ENCODE measurements at regions not wholly inside any gene's neighbourhood (a gene's known extent, or its start where the extent isn't known, plus 50 kb on each side); places are given as distances from the start of the nearest gene placed in this dataset.

DNA sequence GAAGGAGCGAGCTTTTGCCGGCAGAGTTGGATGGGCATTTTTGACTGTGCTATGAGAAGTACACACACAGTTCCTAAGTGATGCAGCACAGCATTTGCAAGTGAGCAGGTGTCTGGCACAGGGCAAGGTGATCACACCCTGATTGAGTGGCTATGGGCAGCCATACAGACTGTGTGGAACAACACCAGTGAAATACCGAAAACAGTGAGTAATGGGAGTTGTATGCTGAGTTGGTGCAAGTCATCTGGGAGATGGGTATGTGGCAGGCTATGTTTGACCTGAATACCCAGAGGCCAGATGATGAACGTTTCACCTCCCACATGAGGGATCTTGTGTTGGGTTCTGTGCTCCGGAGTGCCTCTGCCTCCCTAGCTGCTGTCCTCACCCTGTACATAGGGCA is 53.5 kb upstream of the TIPARP start:
- no peak for DNase-seq

DNA sequence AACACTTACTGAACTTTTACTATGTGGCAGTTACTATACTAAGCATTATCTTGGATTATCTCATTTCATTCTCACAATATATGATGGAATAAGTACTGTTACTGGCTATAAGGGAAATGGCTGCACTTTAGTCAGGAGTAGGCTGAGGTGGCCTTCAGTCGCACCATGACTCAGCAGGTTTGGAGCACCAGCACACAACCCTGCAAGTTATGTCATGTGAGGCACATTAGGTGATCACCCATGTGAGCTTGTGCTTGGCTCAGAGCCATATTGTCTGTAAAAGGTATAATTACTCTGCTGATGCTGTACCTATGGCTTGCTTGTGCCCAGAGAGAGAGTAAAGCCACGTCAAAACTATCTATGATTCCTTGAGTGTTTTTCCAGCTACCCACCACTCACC is 54.1 kb upstream of the TIPARP start:
- DNase-seq: no peak

DNA sequence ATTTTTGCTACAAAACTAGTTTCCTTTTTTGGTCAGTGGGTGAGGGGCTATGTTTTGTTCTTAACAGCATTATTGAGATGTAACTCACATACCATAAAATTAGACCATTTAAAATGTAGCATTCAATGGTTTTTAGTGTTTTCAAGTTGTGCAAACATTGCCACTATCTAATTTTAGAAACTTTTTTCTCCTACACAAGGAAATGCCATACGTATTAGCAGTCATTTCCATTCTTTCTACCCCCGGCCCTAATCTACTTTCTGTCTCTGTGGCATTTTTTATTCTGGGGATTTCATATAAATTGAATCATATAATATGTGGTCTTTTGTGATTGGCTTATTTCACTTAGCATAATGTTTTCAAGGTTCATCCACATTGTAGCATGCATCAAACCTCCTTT is 55.0 kb upstream of the TIPARP start:
- DNase-seq: no peak

DNA sequence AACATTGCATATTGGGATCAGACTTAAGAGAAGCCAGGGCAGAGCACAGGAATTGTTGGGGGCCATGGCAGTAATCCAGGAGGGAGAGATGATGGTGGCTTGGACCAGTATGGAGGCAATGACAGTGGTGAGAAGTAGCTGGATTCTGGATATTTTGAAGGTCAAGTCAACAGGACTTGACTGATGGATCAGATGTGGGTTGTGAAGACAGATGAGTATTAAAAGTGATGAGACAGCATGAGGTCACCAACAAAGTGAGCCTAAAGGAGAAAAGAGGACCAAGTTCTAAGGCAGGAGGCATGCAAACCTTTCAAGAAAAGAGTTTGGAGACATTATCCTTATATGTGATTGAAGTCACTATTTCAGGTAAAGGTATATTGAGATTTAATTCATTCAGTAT is 56.6 kb upstream of the TIPARP start:
- no peak for DNase-seq

DNA sequence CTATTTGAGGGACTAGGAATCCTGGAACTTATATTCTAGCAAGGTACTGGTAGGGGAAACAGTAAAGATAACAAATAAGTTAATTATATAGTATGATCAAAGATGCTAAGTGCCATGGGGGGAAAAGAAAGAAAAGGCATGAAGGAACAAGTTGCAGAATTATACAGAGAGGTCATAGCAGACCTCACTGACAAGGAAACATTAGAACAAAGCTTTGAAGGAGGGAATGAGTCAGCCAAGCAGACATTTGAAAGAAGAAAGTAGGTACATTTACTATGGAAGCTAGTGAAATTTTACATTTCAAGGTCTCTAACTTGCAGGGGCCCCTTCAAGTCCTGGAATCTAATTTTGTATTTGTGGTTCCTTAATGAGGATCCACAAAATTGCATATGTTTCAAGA is 57.2 kb upstream of the TIPARP start:
- DNase-seq: no peak

DNA sequence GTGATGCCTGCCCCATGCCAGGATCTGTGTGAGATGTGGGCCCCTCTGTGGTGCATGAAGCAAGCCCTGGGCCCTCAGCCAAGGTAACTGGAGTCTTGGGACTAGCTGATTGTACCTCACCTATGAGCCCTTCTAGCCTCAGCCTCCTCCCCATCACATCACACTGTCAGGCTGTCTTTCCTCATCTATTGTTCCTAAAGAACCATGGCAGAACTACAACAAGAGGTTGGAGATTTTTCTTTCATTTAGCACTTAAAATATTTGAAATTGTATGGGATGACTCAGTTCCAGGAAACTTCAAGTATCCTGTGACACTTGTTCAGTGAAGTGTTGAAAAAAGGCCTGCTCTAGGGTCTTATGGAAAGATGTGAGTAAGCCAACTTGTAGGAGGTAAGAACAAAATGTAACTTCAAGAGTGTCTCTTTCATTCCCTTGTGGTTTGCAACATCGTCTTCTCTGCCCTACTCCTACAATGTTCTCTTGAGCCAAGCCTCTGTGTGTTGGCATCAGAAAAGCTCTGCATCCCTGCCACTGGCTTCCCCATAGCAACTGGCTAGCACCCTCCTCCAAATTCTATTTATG is 58.7 kb upstream of the TIPARP start:
- peak; percentile 44 for DNase-seq

DNA sequence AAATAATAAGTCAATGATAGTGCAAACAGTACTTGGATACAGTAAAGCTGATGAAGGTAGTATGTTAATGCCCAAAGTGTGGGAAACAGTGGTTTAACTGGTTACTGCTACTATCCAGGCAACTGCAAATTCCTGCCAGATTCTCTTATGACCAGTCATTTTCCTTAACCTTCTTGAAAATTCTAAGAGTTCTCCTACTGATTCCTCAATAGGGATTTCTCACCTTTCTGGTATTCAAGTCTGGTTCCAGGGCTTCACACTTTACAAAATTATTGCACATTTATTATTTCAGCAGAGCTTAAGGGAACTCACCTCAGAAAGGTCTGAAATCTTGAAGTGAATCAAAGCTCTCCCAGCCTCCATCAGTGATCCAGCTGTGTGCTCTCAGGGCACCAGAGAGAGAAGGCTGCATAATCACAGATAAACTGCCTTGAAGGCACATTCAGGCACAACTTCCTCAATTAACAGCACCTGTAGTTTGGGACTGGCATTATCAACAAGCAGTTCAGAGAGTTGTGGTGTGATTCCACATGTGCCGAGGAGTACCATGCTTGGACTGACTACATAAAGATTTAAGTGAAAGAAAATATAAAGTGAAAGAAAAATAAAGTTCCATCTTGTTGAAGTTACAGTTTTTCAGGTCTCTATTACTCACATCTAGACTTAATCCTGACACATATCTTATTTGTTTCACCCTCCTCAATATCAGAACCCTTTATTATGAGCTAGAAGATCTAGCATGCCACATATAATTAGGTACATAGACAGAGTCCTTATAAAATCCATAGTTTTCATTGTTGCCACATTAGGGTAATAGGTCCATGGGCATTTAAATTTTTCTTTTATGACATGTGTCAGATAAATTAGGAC is 59.5 kb upstream of the TIPARP start:
- DNase-seq: no peak

DNA sequence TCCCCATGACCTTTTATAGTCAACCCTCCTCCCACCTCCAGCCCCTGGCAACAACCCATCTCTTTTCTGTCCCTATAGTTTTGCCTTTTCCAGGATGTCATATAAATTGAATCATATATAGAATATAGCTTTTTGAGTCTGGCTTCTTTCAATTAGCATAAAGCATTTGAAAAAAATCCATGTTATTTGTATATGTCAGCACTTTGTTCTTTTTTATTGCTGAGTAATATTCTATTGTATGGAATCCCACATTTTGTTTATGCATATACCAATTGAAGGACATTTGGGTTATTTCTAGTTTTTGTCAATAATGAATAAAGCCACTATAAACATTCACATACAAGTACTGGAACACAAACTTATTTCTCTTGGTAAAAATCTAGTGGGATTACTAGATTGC is 58.0 kb upstream of the SSR3 start:
- no peak for DNase-seq

DNA sequence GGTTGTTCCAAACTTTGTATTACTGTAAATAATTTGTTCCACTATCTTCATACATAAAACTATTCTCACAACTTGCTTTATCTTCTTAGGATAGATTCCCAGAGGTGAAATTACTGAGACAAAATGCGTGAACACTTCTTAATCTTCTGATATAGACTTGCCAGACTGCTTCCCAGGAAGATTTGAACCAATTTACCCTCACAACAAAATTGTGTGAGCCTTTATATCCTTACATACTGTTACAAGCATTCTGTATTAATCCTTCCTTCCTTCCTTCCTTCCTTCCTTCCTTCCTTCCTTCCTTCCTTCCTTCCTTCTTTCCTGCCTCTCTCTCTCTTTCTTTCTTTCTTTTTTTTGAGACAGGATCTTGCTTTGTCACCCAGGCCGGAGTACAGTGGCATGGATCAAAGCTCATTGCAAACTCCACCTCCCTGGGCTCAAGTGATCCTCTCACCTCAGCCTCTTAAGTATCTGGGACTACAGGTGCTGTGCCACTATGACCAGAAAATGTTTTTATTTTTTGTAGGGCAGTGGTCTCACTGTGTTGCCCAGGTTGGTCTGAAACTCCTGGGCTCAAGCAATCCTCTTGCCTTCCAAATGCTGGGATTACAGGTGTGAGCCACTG is 57.1 kb upstream of the SSR3 start:
- no peak for DNase-seq

DNA sequence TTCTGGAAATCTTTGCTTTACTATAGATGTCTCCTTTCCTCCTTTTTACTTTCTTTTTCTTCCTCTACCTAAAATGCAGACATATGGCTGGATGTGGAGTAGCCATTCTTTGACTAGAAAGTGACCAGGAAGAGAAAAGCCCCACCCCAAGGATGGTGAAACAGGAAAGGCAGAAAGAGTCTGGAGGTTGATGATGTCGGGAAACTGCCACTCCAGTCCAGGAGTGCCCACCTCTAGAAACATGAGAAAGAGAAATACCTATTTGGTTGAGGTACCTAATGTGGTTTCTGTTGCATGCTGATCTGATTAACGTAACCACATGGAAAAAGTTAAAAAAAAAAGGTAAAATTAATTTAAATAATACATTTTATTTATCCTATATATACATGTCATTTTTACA is 55.2 kb upstream of the SSR3 start:
- no peak for DNase-seq

DNA sequence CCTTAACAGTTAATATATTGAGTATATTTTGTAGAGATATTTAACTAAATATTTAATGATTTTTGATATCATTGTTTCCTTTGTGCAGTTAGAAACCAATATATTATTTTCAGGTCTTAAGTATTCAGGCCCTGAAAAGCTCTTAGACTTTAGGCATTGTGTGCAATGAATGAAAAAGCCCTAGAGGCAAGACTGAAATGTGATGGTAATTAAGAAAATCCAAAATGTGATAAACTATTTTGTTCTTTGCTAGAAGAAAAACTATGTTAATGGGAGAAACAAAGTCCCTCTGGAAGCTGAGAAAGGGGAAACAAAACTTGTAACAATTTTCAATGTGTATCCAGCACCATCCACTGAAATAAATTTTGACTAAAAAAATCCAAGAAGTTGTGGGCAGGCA is 54.6 kb upstream of the SSR3 start:
- DNase-seq: no peak

DNA sequence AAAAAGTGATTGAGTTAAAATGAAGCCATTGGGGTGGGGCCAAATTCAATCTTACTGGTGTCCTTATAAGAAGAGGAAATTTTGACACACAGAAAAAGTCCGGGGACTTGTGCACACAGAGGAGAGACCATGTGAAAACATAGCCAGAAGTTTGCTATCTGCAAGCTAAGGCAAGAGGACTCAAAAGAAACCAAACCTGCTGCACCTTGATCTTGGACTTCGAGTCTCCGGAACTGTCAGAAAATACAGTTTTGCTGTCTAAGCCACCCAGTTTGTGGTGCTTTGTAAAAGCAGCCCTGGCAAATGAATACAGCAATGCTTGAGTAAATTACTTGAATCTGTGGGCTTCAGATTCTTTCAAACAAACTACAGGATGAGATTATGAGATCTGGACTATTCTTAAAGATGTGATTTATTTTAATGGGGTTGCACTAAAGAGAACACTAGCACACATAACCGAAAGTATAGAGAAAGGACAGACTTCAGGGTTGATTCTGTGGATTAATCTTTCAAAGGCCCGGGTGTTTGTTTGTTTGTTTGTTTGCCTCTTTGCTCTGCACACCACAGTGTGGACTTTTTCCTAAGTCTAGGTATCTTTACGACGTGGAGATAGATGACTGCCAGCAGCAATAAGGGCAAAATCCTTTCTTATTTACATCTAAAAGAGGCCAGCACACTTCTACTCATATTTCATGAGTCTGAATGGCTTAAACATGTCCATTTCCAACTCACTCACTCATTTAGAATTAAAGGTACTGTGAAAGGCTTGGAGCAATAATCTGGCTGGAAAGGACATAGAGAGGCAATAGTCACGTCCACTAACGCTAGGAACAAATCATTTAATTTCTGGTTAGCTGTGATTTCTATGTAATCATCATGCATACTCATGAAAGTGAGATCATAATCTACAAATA is 53.9 kb upstream of the SSR3 start:
- DNase-seq: no peak

DNA sequence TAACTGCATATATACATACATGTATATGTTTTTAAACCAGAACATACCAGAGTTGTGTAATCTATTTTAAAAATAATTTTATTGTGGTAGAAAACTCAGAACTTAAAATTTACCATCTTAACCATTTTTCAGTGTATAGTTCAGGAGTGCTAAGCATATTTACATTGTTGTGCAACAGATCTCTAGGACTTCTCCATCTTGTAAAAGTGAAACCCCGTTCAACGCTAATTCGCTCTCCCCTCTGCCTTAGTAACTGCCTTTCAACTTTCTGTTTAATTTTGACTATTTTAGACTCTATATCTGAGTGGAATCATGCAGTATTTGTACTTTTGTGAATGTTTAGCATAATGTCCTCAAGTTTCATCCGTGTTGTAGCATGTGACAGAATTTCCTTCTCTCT is 51.8 kb upstream of the SSR3 start:
- DNase-seq: peak; percentile 87

DNA sequence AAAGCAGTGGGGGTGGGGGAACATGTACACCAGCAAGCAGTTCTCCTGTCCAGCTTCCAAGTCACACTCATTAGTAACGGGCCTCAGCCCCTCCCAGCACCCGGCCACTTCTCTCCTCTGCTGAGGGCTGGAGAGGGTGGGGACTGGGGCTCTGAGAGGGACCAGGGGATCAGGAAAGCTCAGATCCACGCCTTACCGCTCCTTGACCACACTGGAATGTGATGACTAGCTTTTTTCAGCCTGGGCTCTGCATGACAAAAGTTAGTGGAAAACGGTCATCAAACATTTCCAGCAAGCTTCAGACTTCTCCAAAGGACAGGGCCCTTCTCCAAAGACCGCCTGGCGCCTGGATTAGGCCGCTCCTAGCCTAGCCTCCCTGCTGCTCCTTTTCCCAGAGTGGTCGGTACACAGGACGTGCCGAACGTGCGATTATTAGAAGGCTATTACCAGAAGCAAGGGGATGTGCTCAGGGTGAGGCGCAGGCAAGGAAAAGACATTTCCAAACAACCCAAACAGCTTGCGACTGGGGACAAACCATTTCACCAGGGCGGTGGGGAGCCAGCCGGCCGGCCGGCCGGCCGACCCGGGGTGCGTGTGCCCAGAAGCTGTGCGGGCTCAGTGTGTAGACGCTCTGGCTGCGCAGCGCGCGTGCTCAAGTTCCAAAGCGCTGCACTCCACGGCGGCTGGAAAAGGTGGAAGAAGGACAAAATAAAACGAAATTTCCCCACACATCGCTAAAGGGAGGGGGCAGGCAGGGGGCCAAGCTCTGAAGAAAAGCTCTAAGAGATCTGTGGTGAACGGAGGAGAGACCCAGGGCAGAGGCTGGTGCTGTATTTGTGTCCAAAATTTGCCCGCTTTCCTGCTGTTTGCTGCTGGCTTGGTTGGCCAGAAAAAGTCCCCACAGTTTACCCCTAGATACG is 51.0 kb upstream of the SSR3 start:
- DNase-seq: peak; percentile 58

DNA sequence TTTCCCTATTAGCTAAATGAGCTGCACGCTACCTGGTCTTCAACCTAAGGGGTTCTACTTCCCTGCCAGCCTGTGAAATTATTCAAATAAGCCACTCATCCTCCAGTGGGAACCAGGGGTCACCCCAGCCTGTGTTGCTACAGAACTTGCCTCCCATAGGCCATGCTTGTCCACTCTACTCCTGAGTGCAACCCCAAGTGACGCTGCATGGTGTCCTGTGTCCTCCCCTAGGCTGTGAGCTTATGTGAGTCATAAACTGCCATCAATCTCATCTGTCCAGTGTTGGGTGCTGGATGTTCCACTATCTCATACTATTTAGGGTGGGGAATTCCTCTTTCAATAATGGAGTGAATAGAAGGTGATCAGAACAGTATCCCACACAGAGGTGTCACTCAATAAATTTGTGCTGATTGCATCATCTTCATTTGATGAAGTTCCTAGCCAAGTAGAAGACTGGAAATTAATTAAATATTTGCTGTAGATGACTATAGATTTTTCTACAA is 49.8 kb upstream of the SSR3 start:
- DNase-seq: no peak

Measured in suppressor macrophage treated with lipopolysaccharide for 4 hours (primary cell).